ENCODE measurements at regions not wholly inside any gene's neighbourhood (a gene's known extent, or its start where the extent isn't known, plus 50 kb on each side); places are given as distances from the start of the nearest gene placed in this dataset.

DNA sequence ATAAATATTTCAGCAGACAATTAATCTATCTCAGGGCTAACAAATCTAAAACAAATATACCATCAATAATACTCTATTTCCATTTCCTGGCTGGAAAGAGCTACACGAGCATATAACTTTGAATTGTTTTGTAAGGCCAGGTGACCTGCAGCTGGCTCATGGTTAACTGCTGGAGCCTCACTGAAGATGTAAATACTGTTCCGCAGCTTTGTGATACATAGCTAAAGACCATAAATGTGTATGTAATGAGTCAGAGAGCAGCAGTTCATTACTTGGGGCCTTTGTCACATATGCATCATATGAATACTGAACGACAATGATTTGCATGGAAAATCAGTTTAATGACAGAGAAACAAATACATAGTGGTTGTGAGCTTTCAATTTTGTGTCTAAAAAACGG is 109.4 kb upstream of the CCN2 start:
- TF ChIP-seq, protein P1, sequence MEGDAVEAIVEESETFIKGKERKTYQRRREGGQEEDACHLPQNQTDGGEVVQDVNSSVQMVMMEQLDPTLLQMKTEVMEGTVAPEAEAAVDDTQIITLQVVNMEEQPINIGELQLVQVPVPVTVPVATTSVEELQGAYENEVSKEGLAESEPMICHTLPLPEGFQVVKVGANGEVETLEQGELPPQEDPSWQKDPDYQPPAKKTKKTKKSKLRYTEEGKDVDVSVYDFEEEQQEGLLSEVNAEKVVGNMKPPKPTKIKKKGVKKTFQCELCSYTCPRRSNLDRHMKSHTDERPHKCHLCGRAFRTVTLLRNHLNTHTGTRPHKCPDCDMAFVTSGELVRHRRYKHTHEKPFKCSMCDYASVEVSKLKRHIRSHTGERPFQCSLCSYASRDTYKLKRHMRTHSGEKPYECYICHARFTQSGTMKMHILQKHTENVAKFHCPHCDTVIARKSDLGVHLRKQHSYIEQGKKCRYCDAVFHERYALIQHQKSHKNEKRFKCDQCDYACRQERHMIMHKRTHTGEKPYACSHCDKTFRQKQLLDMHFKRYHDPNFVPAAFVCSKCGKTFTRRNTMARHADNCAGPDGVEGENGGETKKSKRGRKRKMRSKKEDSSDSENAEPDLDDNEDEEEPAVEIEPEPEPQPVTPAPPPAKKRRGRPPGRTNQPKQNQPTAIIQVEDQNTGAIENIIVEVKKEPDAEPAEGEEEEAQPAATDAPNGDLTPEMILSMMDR (IDR thresholded peaks at IDR 0.05) = no peak
- no peak for TF ChIP-seq POLR2A (IDR thresholded peaks at IDR 0.05)
